ENCODE measurements at regions not wholly inside any gene's neighbourhood (a gene's known extent, or its start where the extent isn't known, plus 50 kb on each side); places are given as distances from the start of the nearest gene placed in this dataset.

DNA sequence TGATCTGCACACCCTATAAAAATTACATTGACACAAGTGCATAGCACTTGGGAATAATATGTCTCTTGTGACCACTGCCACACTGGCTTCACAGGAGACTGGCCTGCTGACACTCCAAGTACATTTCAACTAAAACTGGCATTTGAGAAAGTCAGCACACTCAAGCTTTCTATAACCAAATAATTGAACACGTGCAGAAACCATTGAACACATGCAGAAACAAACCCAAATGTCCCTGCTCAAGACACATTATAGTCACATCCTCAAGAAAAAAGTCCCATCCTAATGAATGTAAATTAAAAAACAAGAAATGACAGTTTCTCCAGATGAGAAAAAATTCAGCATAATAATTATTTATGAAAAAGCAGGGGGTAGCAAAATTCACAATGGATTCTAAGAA is 1859.1 kb upstream of the PCDH20 start:
- TF ChIP-seq, protein P1, sequence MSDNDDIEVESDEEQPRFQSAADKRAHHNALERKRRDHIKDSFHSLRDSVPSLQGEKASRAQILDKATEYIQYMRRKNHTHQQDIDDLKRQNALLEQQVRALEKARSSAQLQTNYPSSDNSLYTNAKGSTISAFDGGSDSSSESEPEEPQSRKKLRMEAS (IDR thresholded peaks at IDR 0.05): no peak
- no peak for TF ChIP-seq CREB1 (IDR thresholded peaks at IDR 0.05; ENCODE audit: low read depth)
- TF ChIP-seq, protein P2, sequence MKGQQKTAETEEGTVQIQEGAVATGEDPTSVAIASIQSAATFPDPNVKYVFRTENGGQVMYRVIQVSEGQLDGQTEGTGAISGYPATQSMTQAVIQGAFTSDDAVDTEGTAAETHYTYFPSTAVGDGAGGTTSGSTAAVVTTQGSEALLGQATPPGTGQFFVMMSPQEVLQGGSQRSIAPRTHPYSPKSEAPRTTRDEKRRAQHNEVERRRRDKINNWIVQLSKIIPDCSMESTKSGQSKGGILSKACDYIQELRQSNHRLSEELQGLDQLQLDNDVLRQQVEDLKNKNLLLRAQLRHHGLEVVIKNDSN (IDR thresholded peaks at IDR 0.05): no peak
- no peak for TF ChIP-seq TAF1 (IDR thresholded peaks at IDR 0.05; ENCODE audit: low read depth)
- no peak for TF ChIP-seq EP300 (IDR thresholded peaks at IDR 0.05; ENCODE audit: borderline replicate concordance)
- no peak for TF ChIP-seq NFIC (IDR thresholded peaks at IDR 0.05)
- TF ChIP-seq EGR1 (IDR thresholded peaks at IDR 0.05): no peak
